ENCODE measurements at regions not wholly inside any gene's neighbourhood (a gene's known extent, or its start where the extent isn't known, plus 50 kb on each side); places are given as distances from the start of the nearest gene placed in this dataset.
"Not testable (repeated sequence)": the region's sequence is repeated elsewhere in the genome, so short reads cannot be mapped to it uniquely, and the experiment has no call there.

DNA sequence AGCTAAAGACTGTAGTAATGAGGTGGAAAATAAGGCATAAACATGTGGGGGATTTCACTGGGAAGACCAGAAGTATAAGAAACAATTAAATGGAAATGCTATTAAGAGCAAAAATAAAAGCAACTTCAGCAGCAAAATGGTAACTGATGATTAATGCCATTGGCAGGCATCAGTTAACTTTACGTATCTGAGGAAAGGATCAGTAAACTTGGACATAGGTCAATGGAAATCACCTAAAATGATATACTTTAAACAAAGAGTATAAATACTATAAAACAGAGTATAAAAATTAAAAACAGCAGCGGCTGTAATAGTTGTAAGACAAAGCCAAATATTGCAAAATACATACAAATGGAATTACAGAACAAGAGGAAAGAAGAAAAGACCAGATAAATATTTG lies 992.1 kb downstream of the DNAH5 start:
- no peaks in the 10 kb centered on the region for H3K9me3 ChIP-seq
- no peak overlapping the region for H3K4me3 ChIP-seq
- no peak for TF ChIP-seq POLR2A (IDR thresholded peaks at IDR 0.05)
- TF ChIP-seq CTCF (IDR thresholded peaks at IDR 0.05): no peak
- no peak overlapping the region for H3K27ac ChIP-seq
- no peaks in the 10 kb centered on the region for H3K27me3 ChIP-seq
- H3K36me3 ChIP-seq: no peaks in the 10 kb centered on the region
- DNase-seq: no peak
- no peaks in the 10 kb centered on the region for H3K4me1 ChIP-seq

DNA sequence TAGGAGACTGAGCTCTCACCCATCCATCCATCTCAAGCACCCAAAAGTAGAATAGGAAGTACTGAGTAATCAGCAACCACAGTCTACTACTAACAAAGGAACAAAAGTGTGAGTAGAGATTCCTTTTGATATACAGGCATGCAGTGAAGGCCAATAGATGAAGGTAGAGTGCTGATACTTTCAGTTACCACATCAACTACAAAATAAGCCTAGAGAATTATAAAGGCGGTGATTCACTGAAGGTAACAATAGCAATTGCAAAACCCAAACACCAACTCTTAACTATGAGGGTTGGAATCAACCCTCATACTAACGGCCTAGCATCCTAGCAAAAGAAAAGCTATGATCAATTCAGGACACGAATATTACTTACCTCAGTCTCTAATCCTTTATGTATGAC lies 992.6 kb downstream of the DNAH5 start:
- Histone ChIP-seq H3K36me3 (no peaks in the 10 kb centered on the region), H3K9me3 (no peaks in the 10 kb centered on the region)
- TF ChIP-seq POLR2A (IDR thresholded peaks at IDR 0.05) (no peak), CTCF (IDR thresholded peaks at IDR 0.05) (no peak)

GRCh38 chr5:12947379-12947778 lies 997.1 kb downstream of the DNAH5 start:
- Histone ChIP-seq H3K36me3 (no peaks in the 10 kb centered on the region), H3K27me3 (no peaks in the 10 kb centered on the region), H3K4me3 (no peak overlapping the region), H3K4me1 (no peaks in the 10 kb centered on the region), H3K27ac (no peak overlapping the region), H3K9me3 (no peaks in the 10 kb centered on the region)
- no peak for DNase-seq
- TF ChIP-seq CTCF (IDR thresholded peaks at IDR 0.05): no peak

More for the DNA sequence above, 992.6 kb downstream of the DNAH5 start:
- Histone ChIP-seq H3K27ac (no peak overlapping the region), H3K27me3 (no peaks in the 10 kb centered on the region), H3K4me1 (no peaks in the 10 kb centered on the region), H3K4me3 (no peak overlapping the region)
- DNase-seq: no peak

GRCh38 chr5:12945477-12945876 lies 999.0 kb downstream of the DNAH5 start:
- not testable (repeated sequence) for H3K36me3 ChIP-seq, H3K27ac ChIP-seq, H3K4me3 ChIP-seq, H3K4me1 ChIP-seq, DNase-seq, H3K27me3 ChIP-seq, H3K9me3 ChIP-seq

DNA sequence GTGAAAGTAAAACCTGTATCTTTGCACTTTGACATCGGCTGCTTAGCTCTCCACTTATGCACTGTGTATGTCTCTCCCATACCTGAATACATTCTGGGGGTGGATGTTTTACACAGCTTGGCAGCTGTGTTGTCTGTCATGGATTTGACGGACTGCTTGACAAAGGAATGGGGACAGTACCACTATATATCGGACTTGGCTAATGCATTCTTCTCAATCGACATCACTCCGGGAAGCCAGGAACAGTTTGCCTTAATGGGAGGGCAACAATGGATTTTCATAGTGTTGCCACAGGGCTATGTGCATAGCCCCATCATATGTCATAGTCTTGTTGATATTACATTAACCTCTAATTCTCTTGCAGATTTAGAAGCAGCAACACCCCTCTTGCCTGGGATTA lies 1008.3 kb downstream of the DNAH5 start:
- Histone ChIP-seq H3K4me1 (no peaks in the 10 kb centered on the region), H3K27ac (no peak overlapping the region), H3K4me3 (no peak overlapping the region), H3K36me3 (no peaks in the 10 kb centered on the region), H3K27me3 (no peaks in the 10 kb centered on the region), H3K9me3 (no peaks in the 10 kb centered on the region)
- DNase-seq: no peak
- no peak for TF ChIP-seq CTCF (IDR thresholded peaks at IDR 0.05)
- no peak for TF ChIP-seq POLR2A (IDR thresholded peaks at IDR 0.05)

DNA sequence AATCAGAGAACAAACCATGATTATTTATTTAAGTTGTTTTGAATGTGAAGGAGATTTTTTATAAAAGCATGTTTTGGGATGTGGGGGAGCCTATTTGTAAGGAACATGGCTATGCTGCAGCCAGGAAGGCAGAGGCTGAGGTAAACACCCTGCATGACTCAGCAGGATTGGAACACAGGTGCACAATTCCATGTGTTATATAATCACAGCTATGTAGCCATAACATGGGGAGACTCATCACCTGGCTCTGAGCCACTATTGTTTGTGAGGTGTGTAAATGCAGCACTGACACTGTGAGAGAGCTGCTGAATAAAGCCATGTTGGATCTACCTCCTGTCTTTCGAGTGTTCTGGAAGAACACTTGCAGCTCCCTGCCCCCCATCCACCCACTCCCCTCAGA lies 1009.8 kb downstream of the DNAH5 start:
- no peaks in the 10 kb centered on the region for H3K36me3 ChIP-seq
- no peaks in the 10 kb centered on the region for H3K27me3 ChIP-seq
- H3K4me1 ChIP-seq: no peaks in the 10 kb centered on the region
- DNase-seq: no peak
- H3K4me3 ChIP-seq: no peak overlapping the region
- no peaks in the 10 kb centered on the region for H3K9me3 ChIP-seq
- TF ChIP-seq CTCF (IDR thresholded peaks at IDR 0.05): no peak
- TF ChIP-seq POLR2A (IDR thresholded peaks at IDR 0.05): no peak
- H3K27ac ChIP-seq: no peak overlapping the region

Data from Peyer's patch (tissue), 4 donors.